ENCODE measurements at regions not wholly inside any gene's neighbourhood (a gene's known extent, or its start where the extent isn't known, plus 50 kb on each side); places are given as distances from the start of the nearest gene placed in this dataset.

DNA sequence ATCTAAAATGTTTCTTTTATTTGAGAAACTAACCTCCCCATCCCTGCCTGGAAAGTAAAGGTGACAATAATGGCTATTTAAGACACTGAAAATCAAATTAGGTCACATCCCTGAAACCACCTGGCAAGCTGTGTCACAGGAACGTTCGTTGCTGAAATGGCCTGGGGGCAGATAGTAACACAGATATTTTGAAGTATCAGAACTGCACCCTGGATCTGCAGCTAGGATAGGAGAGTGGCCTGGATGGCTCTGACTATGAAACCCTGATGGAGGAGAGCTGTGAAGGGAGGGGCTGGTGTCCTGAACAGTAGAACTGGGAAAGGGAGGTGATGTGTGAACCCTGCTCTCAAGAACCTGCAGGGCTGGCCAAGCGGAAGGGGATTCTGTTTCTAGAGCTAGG, 648.3 kb upstream of the CFAP20DC start:
- Histone ChIP-seq H3K4me3 (no peak overlapping the region), H3K36me3 (no peaks in the 10 kb centered on the region), H3K27me3 (no peaks in the 10 kb centered on the region), H3K4me1 (ENCODE audit: low read depth) (peaks cover 12% of the 10 kb centered on the region), H3K27ac (no peak overlapping the region), H3K9me3 (ENCODE audit: low read depth) (no peaks in the 10 kb centered on the region)
- DNase-seq (ENCODE audit: low read depth in 1 of 2, low spot score in 1 of 2) = no peak
- TF ChIP-seq, protein P1, sequence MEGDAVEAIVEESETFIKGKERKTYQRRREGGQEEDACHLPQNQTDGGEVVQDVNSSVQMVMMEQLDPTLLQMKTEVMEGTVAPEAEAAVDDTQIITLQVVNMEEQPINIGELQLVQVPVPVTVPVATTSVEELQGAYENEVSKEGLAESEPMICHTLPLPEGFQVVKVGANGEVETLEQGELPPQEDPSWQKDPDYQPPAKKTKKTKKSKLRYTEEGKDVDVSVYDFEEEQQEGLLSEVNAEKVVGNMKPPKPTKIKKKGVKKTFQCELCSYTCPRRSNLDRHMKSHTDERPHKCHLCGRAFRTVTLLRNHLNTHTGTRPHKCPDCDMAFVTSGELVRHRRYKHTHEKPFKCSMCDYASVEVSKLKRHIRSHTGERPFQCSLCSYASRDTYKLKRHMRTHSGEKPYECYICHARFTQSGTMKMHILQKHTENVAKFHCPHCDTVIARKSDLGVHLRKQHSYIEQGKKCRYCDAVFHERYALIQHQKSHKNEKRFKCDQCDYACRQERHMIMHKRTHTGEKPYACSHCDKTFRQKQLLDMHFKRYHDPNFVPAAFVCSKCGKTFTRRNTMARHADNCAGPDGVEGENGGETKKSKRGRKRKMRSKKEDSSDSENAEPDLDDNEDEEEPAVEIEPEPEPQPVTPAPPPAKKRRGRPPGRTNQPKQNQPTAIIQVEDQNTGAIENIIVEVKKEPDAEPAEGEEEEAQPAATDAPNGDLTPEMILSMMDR (IDR thresholded peaks at IDR 0.05; ENCODE audit: low read depth, low read length) = no peak

DNA sequence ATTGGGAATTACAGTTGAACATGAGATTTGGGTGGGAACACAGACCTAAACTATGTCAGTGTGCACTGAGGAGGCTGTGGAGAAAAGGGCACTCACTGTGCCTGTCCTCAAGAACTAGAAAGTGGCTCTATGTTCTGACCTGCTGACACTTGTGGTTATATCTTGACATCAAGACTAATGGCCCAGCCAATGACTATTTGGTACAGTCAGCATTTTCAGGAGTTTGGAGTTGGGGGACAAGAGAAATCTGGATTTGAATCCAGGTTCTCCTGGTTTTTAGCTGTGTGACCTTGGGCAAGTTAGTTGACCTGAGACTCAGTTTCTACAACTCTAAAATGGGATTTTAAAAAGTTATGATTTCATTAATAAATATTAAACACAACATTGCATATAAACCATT, 647.0 kb upstream of the CFAP20DC start:
- no peaks in the 10 kb centered on the region for H3K36me3 ChIP-seq
- no peak overlapping the region for H3K4me3 ChIP-seq
- TF ChIP-seq, protein P1 (IDR thresholded peaks at IDR 0.05; ENCODE audit: low read depth, low read length) = no peak
- H3K4me1 ChIP-seq (ENCODE audit: low read depth) = peaks cover 12% of the 10 kb centered on the region
- H3K27me3 ChIP-seq = no peaks in the 10 kb centered on the region
- DNase-seq (ENCODE audit: low read depth in 1 of 2, low spot score in 1 of 2) = no peak
- H3K27ac ChIP-seq = no peak overlapping the region
- H3K9me3 ChIP-seq (ENCODE audit: low read depth) = no peaks in the 10 kb centered on the region

DNA sequence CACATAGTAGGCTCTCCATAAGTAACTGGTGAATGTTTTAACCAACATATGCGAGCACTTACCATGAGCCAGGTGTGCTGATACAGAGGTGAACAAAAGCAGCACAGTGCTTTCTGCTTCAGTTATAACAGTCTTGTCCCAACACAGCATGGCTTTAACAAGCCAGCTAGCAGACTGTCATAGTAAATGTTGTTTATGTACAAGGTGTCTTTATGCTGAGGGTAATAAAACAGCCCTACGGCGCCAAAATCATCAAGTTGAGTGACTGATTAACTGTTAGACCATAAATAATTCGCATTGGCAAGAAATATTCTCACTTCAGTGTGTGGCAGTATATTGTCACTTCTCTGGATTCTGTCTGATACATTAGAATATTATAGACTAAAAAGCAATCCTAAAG, 646.0 kb upstream of the CFAP20DC start:
- H3K4me1 ChIP-seq (ENCODE audit: low read depth) = peaks cover 12% of the 10 kb centered on the region
- no peaks in the 10 kb centered on the region for H3K36me3 ChIP-seq
- TF ChIP-seq, protein P1 (IDR thresholded peaks at IDR 0.05; ENCODE audit: low read depth, low read length) = no peak
- no peak for DNase-seq (ENCODE audit: low read depth in 1 of 2, low spot score in 1 of 2)
- no peak overlapping the region for H3K27ac ChIP-seq
- no peak overlapping the region for H3K4me3 ChIP-seq
- H3K27me3 ChIP-seq = no peaks in the 10 kb centered on the region
- H3K9me3 ChIP-seq (ENCODE audit: low read depth) = no peaks in the 10 kb centered on the region

DNA sequence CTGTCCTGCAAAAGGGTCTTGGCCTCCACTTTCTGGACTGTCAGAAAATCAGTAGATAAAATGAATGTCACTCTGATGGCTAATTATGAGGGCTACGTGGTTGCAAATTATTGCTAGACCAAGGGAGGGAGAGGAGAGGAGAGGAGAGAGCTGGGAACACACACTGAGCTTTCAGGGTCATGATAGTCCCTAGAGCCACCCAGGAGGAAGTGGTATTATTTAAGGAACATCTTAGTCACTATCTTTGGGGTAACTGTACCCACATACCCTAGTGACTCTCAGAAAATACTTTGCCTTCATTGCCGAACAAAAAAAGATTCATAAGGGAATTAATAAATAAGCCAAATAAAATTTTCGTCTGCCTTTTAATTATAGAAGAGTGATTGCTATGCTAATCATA, 642.3 kb upstream of the CFAP20DC start:
- DNase-seq (ENCODE audit: low read depth in 1 of 2, low spot score in 1 of 2) = no peak
- Histone ChIP-seq H3K4me1 (ENCODE audit: low read depth) (no peaks in the 10 kb centered on the region), H3K27me3 (no peaks in the 10 kb centered on the region), H3K9me3 (ENCODE audit: low read depth) (no peaks in the 10 kb centered on the region), H3K4me3 (no peak overlapping the region), H3K36me3 (no peaks in the 10 kb centered on the region), H3K27ac (no peak overlapping the region)
- TF ChIP-seq, protein P1 (IDR thresholded peaks at IDR 0.05; ENCODE audit: low read depth, low read length) = no peak

DNA sequence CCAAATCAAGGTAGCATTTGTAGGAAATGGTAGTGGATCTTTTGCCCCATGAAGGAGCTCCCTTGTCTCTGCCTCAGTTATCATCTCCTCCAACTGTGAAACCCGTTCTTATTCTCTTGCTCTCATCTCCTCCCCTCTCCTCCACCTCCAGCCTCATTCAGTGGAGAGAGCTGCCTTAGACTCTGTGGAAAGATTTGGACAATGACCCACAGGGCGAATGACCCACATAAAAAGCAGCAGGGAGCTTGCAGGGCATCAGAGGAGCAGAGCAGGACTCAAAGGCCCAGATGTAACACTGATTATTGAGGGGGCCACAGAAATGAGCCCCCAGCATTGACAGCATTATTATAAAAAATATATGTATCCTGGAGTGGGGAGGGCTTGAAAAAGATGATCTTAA, 641.1 kb upstream of the CFAP20DC start:
- no peak overlapping the region for H3K4me3 ChIP-seq
- H3K4me1 ChIP-seq (ENCODE audit: low read depth) = no peaks in the 10 kb centered on the region
- DNase-seq (ENCODE audit: low read depth in 1 of 2, low spot score in 1 of 2) = no peak
- no peaks in the 10 kb centered on the region for H3K9me3 ChIP-seq (ENCODE audit: low read depth)
- H3K27ac ChIP-seq = no peak overlapping the region
- no peaks in the 10 kb centered on the region for H3K27me3 ChIP-seq
- TF ChIP-seq, protein P1 (IDR thresholded peaks at IDR 0.05; ENCODE audit: low read depth, low read length) = no peak
- no peaks in the 10 kb centered on the region for H3K36me3 ChIP-seq

DNA sequence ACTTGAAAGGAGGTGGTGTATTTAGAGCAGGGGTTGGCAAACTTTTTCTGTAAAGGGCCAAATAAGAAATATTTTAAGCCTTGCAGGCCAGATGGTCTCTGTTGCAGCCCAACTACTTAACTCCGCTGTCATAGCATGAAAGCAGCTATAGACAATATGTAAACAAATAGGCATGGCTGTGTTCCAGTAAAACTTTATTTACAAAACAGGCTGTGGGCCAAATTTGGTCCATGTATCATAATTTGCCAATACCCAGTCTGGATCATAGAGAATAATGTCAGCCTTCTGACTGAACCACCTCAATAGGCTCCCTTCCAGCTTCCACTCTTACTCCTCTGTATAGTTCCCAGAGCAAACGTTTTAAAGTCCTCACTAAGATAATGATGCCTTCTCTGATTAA, 638.8 kb upstream of the CFAP20DC start:
- Histone ChIP-seq H3K4me1 (ENCODE audit: low read depth) (no peaks in the 10 kb centered on the region), H3K27ac (no peak overlapping the region), H3K36me3 (no peaks in the 10 kb centered on the region), H3K27me3 (no peaks in the 10 kb centered on the region), H3K4me3 (no peak overlapping the region), H3K9me3 (ENCODE audit: low read depth) (no peaks in the 10 kb centered on the region)
- no peak for DNase-seq (ENCODE audit: low read depth in 1 of 2, low spot score in 1 of 2)
- TF ChIP-seq, protein P1 (IDR thresholded peaks at IDR 0.05; ENCODE audit: low read depth, low read length) = no peak

Data from cardiac muscle cell (in vitro differentiated cells and primary cell).